ENCODE measurements at regions not wholly inside any gene's neighbourhood (a gene's known extent, or its start where the extent isn't known, plus 50 kb on each side); places are given as distances from the start of the nearest gene placed in this dataset.

DNA sequence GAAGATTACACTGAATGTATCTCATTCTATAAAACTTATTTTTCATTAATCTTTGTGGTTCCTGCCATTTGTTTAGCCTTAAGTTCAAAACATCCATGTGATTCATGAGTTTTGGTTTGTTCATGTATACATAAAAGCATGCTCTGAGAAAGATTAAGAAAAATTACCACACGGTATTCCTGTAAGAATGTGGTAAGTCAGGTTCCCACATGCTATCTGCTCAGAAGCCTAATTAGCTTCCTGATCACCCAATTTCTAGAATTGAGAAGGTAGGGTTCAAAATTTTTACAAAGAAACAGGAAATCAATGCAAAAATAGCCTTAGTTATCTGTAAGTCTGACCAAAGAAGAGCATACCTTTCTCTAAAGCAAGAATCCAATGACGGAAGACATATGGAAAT, 241.6 kb upstream of the VRK2 start:
- no peak for DNase-seq (ENCODE audit: low read depth in 3 of 3)

DNA sequence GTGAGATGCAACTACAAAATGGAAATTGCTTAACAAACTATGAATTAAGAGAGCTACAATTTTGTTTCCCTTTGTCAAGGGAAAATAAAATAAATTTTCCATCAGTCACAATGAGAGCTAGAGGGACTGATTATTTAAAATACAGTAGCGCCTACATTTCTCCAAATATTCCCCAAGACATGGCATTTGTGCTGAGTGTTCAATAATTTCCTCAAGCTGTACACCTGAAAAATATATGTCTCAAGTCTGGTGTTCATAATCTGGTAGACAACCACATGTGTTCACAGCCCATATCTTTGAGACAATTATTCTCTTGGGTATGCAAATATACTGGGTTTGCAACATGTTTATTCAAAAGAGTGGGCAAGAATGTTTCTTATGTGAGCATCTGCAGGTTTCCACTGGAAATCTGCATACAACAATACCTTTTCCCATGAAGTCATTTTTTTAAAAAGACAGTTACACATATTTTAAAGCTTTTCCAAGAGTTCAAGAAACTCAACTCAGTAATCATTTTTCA, 240.1 kb upstream of the VRK2 start:
- no peak for DNase-seq (ENCODE audit: low read depth in 3 of 3)

GRCh38 chr2:57809230-57809629, 237.4 kb upstream of the VRK2 start:
- no peak for DNase-seq (ENCODE audit: low read depth in 3 of 3)

DNA sequence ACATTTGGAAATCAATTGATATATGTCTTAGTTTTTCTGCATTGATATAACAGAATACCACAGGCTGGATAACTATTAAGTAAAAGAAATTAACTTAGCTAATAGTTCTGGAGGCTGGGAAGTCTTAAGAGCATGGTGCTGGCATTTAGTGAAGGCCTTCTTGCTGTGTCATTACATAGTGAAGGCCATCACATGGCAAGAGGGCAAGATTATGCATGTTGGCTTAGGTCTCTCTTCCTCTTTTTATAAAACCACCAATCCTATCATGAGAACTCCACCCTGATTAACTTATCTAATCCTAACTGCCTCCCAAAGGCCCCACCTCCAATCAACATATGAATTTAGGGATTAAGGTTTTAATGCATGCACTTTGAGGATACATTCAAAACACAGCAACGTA, 225.5 kb upstream of the VRK2 start:
- no peak for DNase-seq (ENCODE audit: low read depth in 3 of 3)

DNA sequence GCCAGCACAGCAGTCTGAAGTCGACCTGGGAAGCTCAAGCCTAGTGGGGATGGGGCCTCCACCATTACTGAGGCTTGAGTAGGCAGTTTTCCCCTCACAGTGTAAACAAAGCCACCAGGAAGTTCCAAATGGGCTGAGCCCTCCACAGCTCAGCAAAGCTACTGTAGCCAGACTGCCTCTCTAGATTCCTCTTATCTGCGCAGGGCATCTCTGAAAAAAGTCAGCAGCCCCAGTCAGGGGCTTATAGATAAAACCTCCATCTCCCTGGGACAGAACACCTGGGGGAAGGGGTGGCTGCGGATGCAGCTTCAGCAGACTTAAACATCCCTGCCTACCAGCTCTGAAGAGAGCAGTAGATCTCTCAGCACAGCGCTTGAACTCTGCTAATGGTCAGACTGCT, 218.4 kb upstream of the VRK2 start:
- no peak for DNase-seq (ENCODE audit: low read depth in 3 of 3)

DNA sequence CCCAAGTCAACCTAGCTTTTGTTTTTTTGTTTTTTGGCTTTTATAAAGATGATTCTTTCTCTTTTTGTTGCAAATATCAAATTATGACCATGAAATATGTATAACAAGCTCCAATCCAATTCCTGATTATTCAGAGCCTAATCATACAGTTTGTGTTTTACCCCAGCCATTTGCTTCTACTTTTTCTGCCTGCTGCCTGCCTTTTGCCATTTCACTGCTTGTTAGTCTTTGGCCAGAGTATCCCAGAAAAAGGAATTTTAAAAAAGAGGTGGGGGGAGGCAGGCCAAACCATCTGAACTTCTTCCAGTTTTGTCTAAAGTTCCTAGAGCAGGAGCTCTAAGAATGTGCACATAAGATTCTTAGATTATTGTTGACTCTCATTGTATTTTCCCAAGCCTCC, 211.9 kb upstream of the VRK2 start:
- DNase-seq (ENCODE audit: low read depth in 3 of 3), result no peak

- no peak for DNase-seq (ENCODE audit: low read depth in 3 of 3)
Observed at GRCh38 chr2:57842531-57842930, 204.1 kb upstream of the VRK2 start.

DNA sequence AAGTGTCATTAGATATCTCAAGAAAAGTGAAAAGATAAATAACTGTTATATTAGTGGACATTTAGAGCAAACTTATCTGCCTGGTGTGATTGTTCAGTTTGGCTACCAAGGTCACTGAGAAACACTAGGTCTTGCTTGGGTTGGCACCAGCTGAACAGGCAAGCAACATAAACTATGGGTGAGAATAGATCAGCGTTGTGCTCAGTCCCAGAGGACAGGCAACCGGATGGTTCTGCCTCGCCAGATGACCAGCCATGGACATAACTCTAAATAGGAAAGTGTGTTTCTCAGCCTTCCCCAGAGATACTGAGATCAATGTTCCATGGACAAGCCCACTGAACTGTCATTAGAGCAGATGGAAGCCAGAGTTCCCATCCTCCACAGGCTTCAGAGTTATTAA, 203.4 kb upstream of the VRK2 start:
- DNase-seq (ENCODE audit: low read depth in 3 of 3), result no peak

DNA sequence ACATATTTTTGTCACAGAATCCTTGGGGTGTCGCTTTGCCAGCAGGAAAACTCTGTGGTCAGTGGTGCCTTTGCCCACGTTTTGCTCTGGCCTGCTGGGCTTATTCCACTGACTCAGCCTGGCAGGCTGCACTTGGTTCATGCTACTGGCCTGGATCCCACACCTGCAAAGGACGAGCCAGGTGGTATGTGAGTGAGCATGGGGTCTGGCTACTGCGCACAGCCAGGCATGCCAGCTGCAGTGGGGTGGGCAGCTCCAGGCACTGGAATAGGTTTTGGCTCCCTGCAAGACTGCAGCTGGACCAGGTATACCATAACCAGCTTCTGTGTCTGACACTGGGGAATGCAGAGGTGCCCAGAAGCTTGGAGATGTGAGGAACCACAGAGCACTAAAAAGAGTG, 197.9 kb upstream of the VRK2 start:
- no peak for DNase-seq (ENCODE audit: low read depth in 3 of 3)

DNA sequence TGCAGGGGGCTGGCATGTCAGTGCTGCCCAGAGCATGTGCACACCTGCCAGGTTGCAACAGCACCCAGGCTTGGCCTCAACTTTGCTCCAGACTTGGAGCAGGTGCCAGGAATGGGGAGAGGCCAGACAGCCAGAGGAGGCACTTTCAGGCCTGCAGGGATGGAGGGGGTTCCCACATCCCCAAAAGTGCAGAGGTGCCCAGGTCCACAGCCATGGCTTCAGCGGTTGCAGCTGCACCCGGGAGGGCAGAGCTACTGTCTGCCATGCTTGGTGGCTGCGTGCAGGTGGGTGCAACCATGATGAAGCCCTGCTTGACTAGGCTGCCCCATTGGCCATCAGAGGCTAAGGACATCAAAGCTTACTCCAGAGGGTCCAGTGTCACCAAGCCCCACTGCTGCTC, 196.8 kb upstream of the VRK2 start:
- DNase-seq (ENCODE audit: low read depth in 3 of 3), result no peak

DNA sequence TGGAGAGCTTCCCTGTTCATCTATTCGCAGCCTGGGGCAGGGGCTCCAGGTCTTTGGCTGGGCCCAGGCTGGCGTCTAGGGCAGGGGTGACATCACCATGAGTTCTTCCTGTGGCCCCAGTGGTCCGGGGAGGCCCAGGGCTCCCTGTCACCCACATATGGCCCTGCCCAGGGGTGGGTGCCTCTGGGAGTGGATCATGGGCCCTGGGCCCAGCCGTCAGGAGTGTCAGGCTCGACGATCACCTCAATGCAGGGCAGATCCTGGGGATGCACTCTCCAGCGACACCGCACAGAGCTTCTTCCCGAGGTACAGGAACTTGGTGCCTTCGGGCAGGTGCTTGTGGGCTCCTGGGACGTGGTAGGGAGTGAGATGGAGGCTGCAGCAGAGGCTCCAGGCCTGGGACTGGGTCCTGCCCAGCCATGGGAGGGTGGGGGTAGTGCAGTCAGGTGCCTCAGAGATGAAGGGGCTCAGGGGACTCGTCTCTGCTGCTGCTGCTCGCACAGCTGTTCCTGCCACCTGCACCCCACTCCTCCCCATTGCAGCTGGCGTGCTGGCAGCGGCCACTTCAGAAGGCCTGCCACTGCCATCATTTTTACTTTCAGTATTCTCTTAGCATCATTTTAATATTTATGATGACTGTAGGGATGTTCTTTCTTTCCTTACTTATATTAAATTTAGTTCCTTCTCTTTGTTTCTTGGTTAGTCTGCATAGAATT, 196.0 kb upstream of the VRK2 start:
- no peak for DNase-seq (ENCODE audit: low read depth in 3 of 3)

GRCh38 chr2:57855212-57855611, 191.4 kb upstream of the VRK2 start:
- no peak for DNase-seq (ENCODE audit: low read depth in 3 of 3)

GRCh38 chr2:57859755-57860154, 186.9 kb upstream of the VRK2 start:
- DNase-seq (ENCODE audit: low read depth in 3 of 3), result no peak

DNA sequence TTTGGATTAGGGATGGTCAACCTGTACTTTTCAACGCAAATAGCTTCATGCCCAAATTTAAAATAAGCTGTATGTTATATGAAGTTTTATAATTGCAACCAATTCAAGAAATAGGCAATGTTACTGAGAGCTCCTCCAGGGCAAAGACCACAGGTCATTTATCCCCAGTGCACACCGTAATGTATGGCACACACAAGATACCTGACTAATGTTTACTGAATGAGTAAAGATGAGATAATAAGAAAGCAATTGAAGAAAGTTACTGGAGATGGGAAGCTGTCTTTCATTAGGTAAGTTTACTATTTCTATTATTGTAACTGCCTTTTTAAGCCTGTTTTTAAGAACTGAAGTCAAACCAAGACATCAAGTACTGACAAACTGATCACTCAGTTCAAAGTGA, 184.5 kb upstream of the VRK2 start:
- DNase-seq (ENCODE audit: low read depth in 3 of 3), result no peak

- no peak for DNase-seq (ENCODE audit: low read depth in 3 of 3)
Observed at GRCh38 chr2:57862727-57863126, 183.9 kb upstream of the VRK2 start.

DNA sequence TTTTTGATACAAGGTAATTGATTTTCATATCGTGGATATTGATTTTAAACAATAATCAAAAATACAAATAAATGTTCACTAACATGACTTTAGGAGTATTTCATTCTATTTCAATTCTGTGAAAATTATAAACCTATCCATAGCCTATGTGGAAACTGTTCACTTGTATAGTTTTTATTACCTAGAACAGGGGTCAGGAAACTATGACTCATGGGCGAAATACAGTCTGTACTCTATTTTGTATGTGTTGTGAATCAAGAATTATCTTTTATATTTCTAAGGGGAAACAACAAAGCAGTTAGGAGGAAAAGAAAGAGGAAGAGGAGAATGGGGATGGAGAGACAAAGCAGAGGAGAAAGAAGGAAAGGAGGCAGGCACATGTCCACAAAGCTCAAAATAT, 181.7 kb upstream of the VRK2 start:
- no peak for DNase-seq (ENCODE audit: low read depth in 3 of 3)

DNA sequence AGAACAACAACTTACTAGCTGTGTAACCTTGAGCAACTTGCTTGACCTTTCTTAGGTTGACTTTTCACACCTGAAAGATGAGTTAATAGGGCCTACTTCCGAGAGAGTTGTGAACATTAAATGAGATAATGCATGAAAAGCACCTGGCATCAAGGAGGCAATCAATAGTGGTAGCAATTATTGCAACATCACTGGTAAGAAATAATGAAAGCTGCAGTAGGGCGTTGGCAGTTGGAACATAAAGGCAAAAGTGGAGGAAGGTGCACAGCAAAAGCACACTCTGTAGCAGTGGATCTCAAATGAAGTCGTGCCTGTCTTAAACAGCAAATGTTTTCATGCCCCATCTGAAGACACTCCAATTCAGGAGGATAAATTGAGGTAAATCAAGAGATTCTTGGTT, 178.9 kb upstream of the VRK2 start:
- no peak for DNase-seq (ENCODE audit: low read depth in 3 of 3)

- no peak for DNase-seq (ENCODE audit: low read depth in 3 of 3)
Observed at GRCh38 chr2:57868619-57869139, 177.9 kb upstream of the VRK2 start.

- no peak for DNase-seq (ENCODE audit: low read depth in 3 of 3)
Observed at GRCh38 chr2:57869758-57870344, 176.8 kb upstream of the VRK2 start.

- DNase-seq (ENCODE audit: low read depth in 3 of 3), result no peak
Observed at GRCh38 chr2:57876313-57876712, 170.3 kb upstream of the VRK2 start.

GRCh38 chr2:57877811-57878170, 168.8 kb upstream of the VRK2 start:
- no peak for DNase-seq (ENCODE audit: low read depth in 3 of 3)

DNA sequence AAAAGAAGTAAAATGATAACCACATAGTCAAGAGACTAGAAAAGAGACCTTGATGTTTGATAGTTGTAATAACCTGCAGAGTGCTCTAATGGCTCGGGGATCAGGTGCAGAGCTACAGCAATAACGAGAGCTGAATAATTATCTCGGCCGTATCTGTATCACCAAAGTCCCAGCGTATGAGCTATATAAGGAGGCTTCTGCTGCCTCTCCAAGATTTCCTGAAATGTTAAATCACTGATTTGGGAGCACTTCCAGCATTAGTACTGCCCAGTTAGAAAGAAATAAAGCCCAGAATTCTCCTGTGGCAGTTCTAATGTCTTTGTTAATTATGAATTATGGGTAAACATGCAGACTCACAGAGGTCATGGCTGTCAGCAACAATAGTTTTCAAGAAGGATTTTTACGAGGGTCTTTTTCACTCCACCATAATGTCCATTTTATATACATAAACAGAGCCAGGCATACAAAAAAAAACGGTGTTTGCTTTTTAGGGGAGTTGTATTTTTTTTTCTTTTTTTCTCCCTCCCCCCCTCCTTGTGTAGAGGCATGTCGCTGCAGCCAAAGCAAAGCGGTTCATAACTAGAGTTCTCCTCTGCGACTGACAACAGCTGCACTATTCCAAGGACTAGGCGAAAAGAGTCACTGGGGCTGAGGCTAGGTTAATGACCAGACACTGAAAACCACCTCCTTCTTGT, 168.3 kb upstream of the VRK2 start:
- DNase-seq (ENCODE audit: low read depth in 3 of 3), result no peak

- DNase-seq (ENCODE audit: low read depth in 3 of 3), result no peak
Observed at GRCh38 chr2:57878866-57879210, 167.8 kb upstream of the VRK2 start.

Measured in stimulated activated CD4-positive, alpha-beta T cell treated with anti-CD3 and anti-CD28 coated beads, TNF-alpha, amount 100 ng/mL, for 48 hours (primary cell).